Neural cell (in vitro differentiated cells): ENCODE measurements at regions not wholly inside any gene's neighbourhood (a gene's known extent, or its start where the extent isn't known, plus 50 kb on each side); places are given as distances from the start of the nearest gene placed in this dataset.

Source experiments
- H2AFZ ChIP-seq: fragments of 200-600, 300-800 bp; sonication (generic), shearing (Covaris generic); 2 replicates; pipeline ENCODE4 v1.6.0; 2014; ENCODE audit warnings: low read depth, mild to moderate bottlenecking, antibody characterized with exemption, low read length, moderate library complexity
- H3F3A ChIP-seq: fragments of 200-600 bp; shearing (Covaris generic); 2 replicates; pipeline ENCODE4 v1.6.1; 2016; ENCODE audit warnings: mild to moderate bottlenecking, moderate library complexity, mixed read lengths, antibody characterized with exemption, low read length; ENCODE audit not compliant: insufficient read depth, poor library complexity, severe bottlenecking
- H3K27ac ChIP-seq: fragments of 200-600, 300-800 bp; sonication (generic), shearing (Covaris generic); 2 replicates; pipeline ENCODE4 v1.5.1; 2014; ENCODE audit warnings: mild to moderate bottlenecking, low read length, moderate library complexity
- H3K27me3 ChIP-seq: fragments of 300-800, 200-600 bp; sonication (generic), shearing (Covaris generic); 2 replicates; pipeline ENCODE4 v1.6.0; 2014; ENCODE audit warnings: mild to moderate bottlenecking, low read depth, low read length, moderate library complexity; ENCODE audit not compliant: insufficient read depth
- H3K36me3 ChIP-seq: fragments of 300-800, 200-600 bp; sonication (generic), shearing (Covaris generic); 2 replicates; pipeline ENCODE4 v1.5.1; 2014; ENCODE audit warnings: mild to moderate bottlenecking, antibody characterized with exemption, low read length, moderate library complexity; ENCODE audit not compliant: insufficient read depth
- H3K4me2 ChIP-seq: fragments of 300-800, 200-600 bp; sonication (generic), shearing (Covaris generic); 2 replicates; pipeline ENCODE4 v1.6.0; 2014; ENCODE audit warnings: mild to moderate bottlenecking, low read length
- H3K4me3 ChIP-seq: fragments of 300-800, 200-600 bp; sonication (generic), shearing (Covaris generic); 2 replicates; pipeline ENCODE4 v1.5.1; 2014; ENCODE audit warnings: mild to moderate bottlenecking, low read length, moderate library complexity
- H3K79me2 ChIP-seq: fragments of 200-600 bp; shearing (Covaris generic); replicated peaks from 2 replicates; pipeline ENCODE4 v1.6.0; 2014; ENCODE audit warnings: mild to moderate bottlenecking, low read length, moderate library complexity; ENCODE audit not compliant: insufficient read depth
- H3K9ac ChIP-seq: fragments of 300-800, 200-600 bp; sonication (generic), shearing (Covaris generic); 2 replicates; pipeline ENCODE4 v1.6.1; 2016; ENCODE audit warnings: mild to moderate bottlenecking, low read length, mixed read lengths
- H3K9me2 ChIP-seq: fragments of 200-600 bp; shearing (Covaris generic); 2 replicates; pipeline ENCODE4 v1.6.1; 2016; ENCODE audit warnings: mild to moderate bottlenecking, low read length, mixed read lengths; ENCODE audit not compliant: insufficient read depth
- H3K9me3 ChIP-seq: fragments of 200-600, 300-800 bp; sonication (generic), shearing (Covaris generic); 2 replicates; pipeline ENCODE4 v1.6.1; 2016; ENCODE audit warnings: mild to moderate bottlenecking, mixed run types, low read length, moderate library complexity, mixed read lengths
- H4K20me1 ChIP-seq: fragments of 200-600 bp; shearing (Covaris generic); 2 replicates; pipeline ENCODE4 v1.6.1; 2016; ENCODE audit warnings: mild to moderate bottlenecking, mixed run types; ENCODE audit not compliant: insufficient read depth
- EP300 ChIP-seq: fragments of 450-650 bp; conservative IDR thresholded peaks from 2 replicates; pipeline ENCODE4 v1.6.1; 2014; ENCODE audit warnings: antibody characterized with exemption, mild to moderate bottlenecking, moderate library complexity; ENCODE audit not compliant: poor library complexity, severe bottlenecking
- EZH2 ChIP-seq: fragments of 200-600, 300-800 bp; shearing (Covaris generic), sonication (generic); IDR thresholded peaks from 2 replicates; pipeline ENCODE4 v1.6.1; 2014; ENCODE audit warnings: antibody characterized with exemption, low read length, borderline replicate concordance, mild to moderate bottlenecking; ENCODE audit not compliant: insufficient read depth, poor library complexity, severe bottlenecking
- MXI1 ChIP-seq: fragments of 450-650 bp; conservative IDR thresholded peaks from 2 replicates; pipeline ENCODE4 v1.6.1; 2014; ENCODE audit warnings: antibody characterized with exemption, mild to moderate bottlenecking; ENCODE audit not compliant: poor library complexity, severe bottlenecking
- POLR2AphosphoS5 ChIP-seq: IDR thresholded peaks from 2 replicates; pipeline ENCODE4 v1.6.1; 2012
- RAD21 ChIP-seq: fragments of 450-650 bp; conservative IDR thresholded peaks from 2 replicates; pipeline ENCODE4 v1.6.1; 2014; ENCODE audit warnings: antibody characterized with exemption, mild to moderate bottlenecking, moderate library complexity
- SMC3 ChIP-seq: fragments of 450-650 bp; conservative IDR thresholded peaks from 2 replicates; pipeline ENCODE4 v1.6.1; 2014; ENCODE audit warnings: antibody characterized with exemption, mild to moderate bottlenecking, moderate library complexity; ENCODE audit not compliant: poor library complexity
- TAF1 ChIP-seq: IDR thresholded peaks from 2 replicates; pipeline ENCODE4 v1.6.1; 2012; ENCODE audit warnings: low read depth
- TF ChIP-seq, protein P1 (sequence below): IDR thresholded peaks from 2 replicates; pipeline ENCODE4 v1.6.1; 2012; ENCODE audit warnings: borderline replicate concordance
- TF ChIP-seq, protein P2 (sequence below): fragments of 450-650 bp; IDR thresholded peaks from 2 replicates; pipeline ENCODE4 v1.5.1; 2014; ENCODE audit warnings: antibody characterized with exemption, mild to moderate bottlenecking, moderate library complexity; ENCODE audit not compliant: poor library complexity, severe bottlenecking

DNA sequence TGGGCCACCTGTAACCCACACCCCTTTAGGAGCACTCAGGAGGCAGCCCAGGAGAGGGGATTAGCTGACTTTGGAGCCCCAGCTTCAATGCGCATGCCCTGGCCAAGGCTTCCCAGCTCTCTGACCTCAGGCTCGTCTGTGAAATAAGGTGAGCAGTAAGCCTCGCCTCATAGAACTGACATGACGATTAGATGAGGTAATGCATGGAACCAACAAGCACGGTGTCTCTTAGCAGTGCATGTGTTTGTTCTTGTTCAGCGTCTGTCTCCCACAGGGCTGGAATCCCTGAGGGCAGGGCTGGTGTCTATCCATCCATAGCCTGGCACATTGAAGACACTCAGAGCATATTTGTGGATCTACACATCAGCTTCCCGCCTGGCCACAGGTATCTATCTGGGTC is 415.4 kb downstream of the MN1 start:
- TF ChIP-seq, protein P1, sequence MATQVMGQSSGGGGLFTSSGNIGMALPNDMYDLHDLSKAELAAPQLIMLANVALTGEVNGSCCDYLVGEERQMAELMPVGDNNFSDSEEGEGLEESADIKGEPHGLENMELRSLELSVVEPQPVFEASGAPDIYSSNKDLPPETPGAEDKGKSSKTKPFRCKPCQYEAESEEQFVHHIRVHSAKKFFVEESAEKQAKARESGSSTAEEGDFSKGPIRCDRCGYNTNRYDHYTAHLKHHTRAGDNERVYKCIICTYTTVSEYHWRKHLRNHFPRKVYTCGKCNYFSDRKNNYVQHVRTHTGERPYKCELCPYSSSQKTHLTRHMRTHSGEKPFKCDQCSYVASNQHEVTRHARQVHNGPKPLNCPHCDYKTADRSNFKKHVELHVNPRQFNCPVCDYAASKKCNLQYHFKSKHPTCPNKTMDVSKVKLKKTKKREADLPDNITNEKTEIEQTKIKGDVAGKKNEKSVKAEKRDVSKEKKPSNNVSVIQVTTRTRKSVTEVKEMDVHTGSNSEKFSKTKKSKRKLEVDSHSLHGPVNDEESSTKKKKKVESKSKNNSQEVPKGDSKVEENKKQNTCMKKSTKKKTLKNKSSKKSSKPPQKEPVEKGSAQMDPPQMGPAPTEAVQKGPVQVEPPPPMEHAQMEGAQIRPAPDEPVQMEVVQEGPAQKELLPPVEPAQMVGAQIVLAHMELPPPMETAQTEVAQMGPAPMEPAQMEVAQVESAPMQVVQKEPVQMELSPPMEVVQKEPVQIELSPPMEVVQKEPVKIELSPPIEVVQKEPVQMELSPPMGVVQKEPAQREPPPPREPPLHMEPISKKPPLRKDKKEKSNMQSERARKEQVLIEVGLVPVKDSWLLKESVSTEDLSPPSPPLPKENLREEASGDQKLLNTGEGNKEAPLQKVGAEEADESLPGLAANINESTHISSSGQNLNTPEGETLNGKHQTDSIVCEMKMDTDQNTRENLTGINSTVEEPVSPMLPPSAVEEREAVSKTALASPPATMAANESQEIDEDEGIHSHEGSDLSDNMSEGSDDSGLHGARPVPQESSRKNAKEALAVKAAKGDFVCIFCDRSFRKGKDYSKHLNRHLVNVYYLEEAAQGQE = no peak
- TF ChIP-seq EP300 (no peak), RAD21 (no peak), EZH2 (no peak), MXI1 (no peak), SMC3 (no peak), TAF1 (no peak), POLR2AphosphoS5 (no peak)
- TF ChIP-seq, protein P2, sequence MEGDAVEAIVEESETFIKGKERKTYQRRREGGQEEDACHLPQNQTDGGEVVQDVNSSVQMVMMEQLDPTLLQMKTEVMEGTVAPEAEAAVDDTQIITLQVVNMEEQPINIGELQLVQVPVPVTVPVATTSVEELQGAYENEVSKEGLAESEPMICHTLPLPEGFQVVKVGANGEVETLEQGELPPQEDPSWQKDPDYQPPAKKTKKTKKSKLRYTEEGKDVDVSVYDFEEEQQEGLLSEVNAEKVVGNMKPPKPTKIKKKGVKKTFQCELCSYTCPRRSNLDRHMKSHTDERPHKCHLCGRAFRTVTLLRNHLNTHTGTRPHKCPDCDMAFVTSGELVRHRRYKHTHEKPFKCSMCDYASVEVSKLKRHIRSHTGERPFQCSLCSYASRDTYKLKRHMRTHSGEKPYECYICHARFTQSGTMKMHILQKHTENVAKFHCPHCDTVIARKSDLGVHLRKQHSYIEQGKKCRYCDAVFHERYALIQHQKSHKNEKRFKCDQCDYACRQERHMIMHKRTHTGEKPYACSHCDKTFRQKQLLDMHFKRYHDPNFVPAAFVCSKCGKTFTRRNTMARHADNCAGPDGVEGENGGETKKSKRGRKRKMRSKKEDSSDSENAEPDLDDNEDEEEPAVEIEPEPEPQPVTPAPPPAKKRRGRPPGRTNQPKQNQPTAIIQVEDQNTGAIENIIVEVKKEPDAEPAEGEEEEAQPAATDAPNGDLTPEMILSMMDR = no peak
- Histone ChIP-seq H3K27ac (peak overlapping the region; percentile 32), H2AFZ (no peak overlapping the region), H3K36me3 (no peaks in the 10 kb centered on the region), H4K20me1 (no peaks in the 10 kb centered on the region), H3K79me2 (no peaks in the 10 kb centered on the region), H3K4me3 (no peak overlapping the region), H3K9me2 (no peaks in the 10 kb centered on the region), H3K27me3 (no peaks in the 10 kb centered on the region), H3K9me3 (no peaks in the 10 kb centered on the region), H3F3A (no peaks in the 10 kb centered on the region), H3K4me2 (no peak overlapping the region), H3K9ac (peak overlapping the region; percentile 7)

DNA sequence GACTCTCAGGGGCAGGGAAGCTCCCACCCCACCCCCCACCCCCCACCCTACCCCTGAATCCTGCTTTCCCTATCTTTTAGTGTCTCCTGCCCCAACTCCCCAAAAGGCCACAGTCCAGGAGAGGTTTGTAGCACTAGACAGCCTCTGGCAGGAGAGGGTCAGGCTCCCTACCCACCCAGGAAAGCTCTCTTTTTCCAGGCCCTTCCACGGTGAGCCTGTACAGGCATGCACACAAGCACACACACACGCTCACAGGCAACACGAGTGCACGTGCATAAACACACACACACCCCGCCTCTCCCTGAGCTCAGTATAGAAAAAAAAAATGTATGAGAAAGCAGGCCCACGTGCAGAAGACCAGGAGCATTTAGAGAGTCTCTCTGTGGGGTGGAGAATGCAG is 414.0 kb downstream of the MN1 start:
- no peaks in the 10 kb centered on the region for H3K79me2 ChIP-seq
- no peaks in the 10 kb centered on the region for H4K20me1 ChIP-seq
- no peak overlapping the region for H3K4me2 ChIP-seq
- H3K9ac ChIP-seq = no peak overlapping the region
- no peaks in the 10 kb centered on the region for H3F3A ChIP-seq
- no peaks in the 10 kb centered on the region for H3K27me3 ChIP-seq
- no peaks in the 10 kb centered on the region for H3K36me3 ChIP-seq
- H3K27ac ChIP-seq = no peak overlapping the region
- no peak for TF ChIP-seq EZH2
- H3K4me3 ChIP-seq = no peak overlapping the region
- no peaks in the 10 kb centered on the region for H3K9me2 ChIP-seq
- no peaks in the 10 kb centered on the region for H3K9me3 ChIP-seq
- H2AFZ ChIP-seq = no peak overlapping the region

DNA sequence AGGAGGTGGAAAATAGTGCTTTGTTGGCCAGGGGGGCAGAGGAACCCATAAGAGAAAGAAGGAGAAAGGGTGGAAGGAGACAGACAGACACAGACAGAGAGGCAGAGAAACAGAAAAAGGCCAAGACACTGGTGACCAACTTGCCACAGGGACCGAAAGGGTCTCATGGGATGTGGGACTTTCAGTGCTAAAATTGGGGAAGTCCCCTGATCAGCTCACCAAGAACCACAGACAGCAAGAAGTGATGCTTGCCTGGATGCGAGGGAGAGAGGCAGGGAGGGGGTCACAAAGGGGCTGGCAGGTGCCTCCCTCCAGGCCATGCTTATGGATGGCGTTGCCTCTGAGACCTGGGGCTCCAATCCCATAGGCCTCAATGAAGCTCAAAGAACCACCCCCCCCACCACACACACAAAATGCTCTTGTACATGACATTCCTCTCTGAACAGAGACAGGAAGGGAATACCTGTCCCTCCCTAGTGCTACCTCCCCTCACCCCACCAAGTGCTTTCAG is 413.4 kb downstream of the MN1 start:
- Histone ChIP-seq H3F3A (no peaks in the 10 kb centered on the region), H3K9ac (no peak overlapping the region), H2AFZ (no peak overlapping the region), H3K4me2 (no peak overlapping the region), H3K9me3 (no peaks in the 10 kb centered on the region), H3K27ac (no peak overlapping the region), H3K27me3 (no peaks in the 10 kb centered on the region), H4K20me1 (no peaks in the 10 kb centered on the region), H3K36me3 (no peaks in the 10 kb centered on the region), H3K79me2 (no peaks in the 10 kb centered on the region), H3K9me2 (no peaks in the 10 kb centered on the region), H3K4me3 (no peak overlapping the region)
- no peak for TF ChIP-seq TAF1
- TF ChIP-seq SMC3 = no peak
- TF ChIP-seq EP300 = no peak
- TF ChIP-seq POLR2AphosphoS5 = no peak
